K562 (cell line): ENCODE measurements at regions not wholly inside any gene's neighbourhood (a gene's known extent, or its start where the extent isn't known, plus 50 kb on each side); places are given as distances from the start of the nearest gene placed in this dataset.

Source experiments
- ATAC-seq: fragments of 200-7000 bp; cut with Tn5 transposase; 3 replicates; pipeline ENCODE4 v1.9.1; 2020; ENCODE audit warnings: moderate library complexity
- BruUV-seq: library from RNA; stranded (reverse); fragments of 400-500 nt; replicated peaks from 2 replicates; lab custom pipeline; 2021; lab: Mats Ljungman, UMichigan
- CTCF ChIA-PET: fragments of 300-600 bp; formaldehyde crosslinking; extraction: SDS; loops from one replicate; lab custom pipeline; 2021; ENCODE audit warnings: low intra/inter-chr PET ratio; lab: Yijun Ruan, JAX
- POLR2A ChIA-PET: fragments of 300-600, 350-650 bp; sonication (Branson Sonifier 250); formaldehyde crosslinking; extraction: SDS; loops from one replicate; lab custom pipeline; 2021; ENCODE audit warnings: antibody characterized with exemption, inconsistent platforms; lab: Yijun Ruan, JAX
- DNase-seq, 4 experiments: peaks; one replicate each; pipeline versions ENCODE4 v3.0.0 to v3.0.0-alpha.2; 2011 to 2018; ENCODE audit warnings: low spot score in 3 of 4, mixed read lengths in 3 of 4; ENCODE audit errors: extremely low read depth in 1 of 4
- FAIRE-seq: peaks from 2 replicates; lab custom pipeline; 2011; peaks lifted over from hg19 to GRCh38; lab: Jason Lieb, UNC
- H2AFZ ChIP-seq: 2 replicates; pipeline ENCODE4 v1.6.0; 2011; ENCODE audit warnings: low read depth, low read length, control low read depth, inconsistent platforms
- H3K27ac ChIP-seq: fragments of 200-600 bp; 3 replicates; pipeline ENCODE4 v1.8.0; 2011; ENCODE audit warnings: low read depth, mild to moderate bottlenecking, control low read depth, inconsistent platforms, low read length, moderate library complexity, mixed read lengths; ENCODE audit errors: extremely low read depth
- H3K27me3 ChIP-seq, 2 experiments: fragments of 300-600 bp in 1 of 2; 2 replicates in 1 of 2; 3 replicates in 1 of 2; pipeline versions ENCODE4 v1.6.0 to v1.8.0; 2011; ENCODE audit warnings: inconsistent platforms in 2 of 2, low read length in 2 of 2, mild to moderate bottlenecking in 1 of 2, mixed read lengths in 1 of 2, moderate library complexity in 1 of 2; ENCODE audit not compliant: control insufficient read depth in 2 of 2, insufficient read depth in 2 of 2
- H3K36me3 ChIP-seq: fragments of 300-600 bp; 3 replicates; pipeline ENCODE4 v1.8.0; 2011; ENCODE audit warnings: mild to moderate bottlenecking, low read length, inconsistent platforms; ENCODE audit not compliant: control insufficient read depth, insufficient read depth
- H3K4me1 ChIP-seq, 2 experiments: fragments of 200-600 bp in 1 of 2; replicated peaks in 1 of 2; 2 replicates in 1 of 2; 3 replicates in 1 of 2; pipeline versions ENCODE4 v1.5.1 to v1.8.0; 2011; ENCODE audit warnings: inconsistent platforms in 2 of 2, low read length in 2 of 2, mild to moderate bottlenecking in 1 of 2, mixed read lengths in 1 of 2, moderate library complexity in 1 of 2; ENCODE audit not compliant: control insufficient read depth in 2 of 2, insufficient read depth in 2 of 2
- H3K4me2 ChIP-seq: 2 replicates; pipeline ENCODE4 v1.6.1; 2011; ENCODE audit warnings: low read length, control low read depth, inconsistent platforms, mixed read lengths; ENCODE audit not compliant: insufficient read depth
- H3K4me3 ChIP-seq: fragments of 200-600 bp; sonication (generic), shearing (Covaris generic); 2 replicates; pipeline ENCODE4 v1.5.1; 2016; ENCODE audit warnings: control low read depth, inconsistent platforms
- H3K79me2 ChIP-seq: fragments of 200-600 bp; 3 replicates; pipeline ENCODE4 v1.8.0; 2011; ENCODE audit warnings: low read length, inconsistent platforms; ENCODE audit not compliant: control insufficient read depth, insufficient read depth
- H3K9ac ChIP-seq, 2 experiments: 2 replicates each; pipeline versions ENCODE4 v1.6.0 to v1.6.1; 2011; ENCODE audit warnings: low read depth in 2 of 2, low read length in 2 of 2, control low read depth in 1 of 2, inconsistent platforms in 1 of 2, mild to moderate bottlenecking in 1 of 2, mixed read lengths in 1 of 2; ENCODE audit not compliant: insufficient read depth in 1 of 2
- H3K9me1 ChIP-seq: one replicate; pipeline ENCODE4 v1.6.0; 2011; ENCODE audit warnings: inconsistent platforms, mild to moderate bottlenecking, low read length, moderate library complexity; ENCODE audit not compliant: control insufficient read depth, insufficient read depth
- H3K9me3 ChIP-seq: replicated peaks from 2 replicates; pipeline ENCODE4 v1.5.1; 2011; ENCODE audit warnings: low read depth, low read length, inconsistent platforms; ENCODE audit not compliant: control insufficient read depth, insufficient read depth
- H4K20me1 ChIP-seq: replicated peaks from 2 replicates; pipeline ENCODE4 v1.6.1; 2011; ENCODE audit warnings: low read length, inconsistent platforms, mixed read lengths; ENCODE audit not compliant: control insufficient read depth, insufficient read depth
- BRD4 ChIP-seq: fragments of 200-600 bp; sonication (generic); IDR thresholded peaks from 2 replicates; pipeline ENCODE4 v1.6.1; 2017; ENCODE audit warnings: inconsistent platforms
- CBX5 ChIP-seq: IDR thresholded peaks from 2 replicates; pipeline ENCODE4 v1.6.1; 2014; ENCODE audit warnings: low read depth, borderline replicate concordance
- HDAC2 ChIP-seq: fragments of 450-650 bp; IDR thresholded peaks from 2 replicates; pipeline ENCODE4 v1.6.1; 2016; ENCODE audit warnings: mild to moderate bottlenecking
- RFX1 ChIP-seq: fragments of 450-650 bp; IDR thresholded peaks from 2 replicates; pipeline ENCODE4 v1.6.1; 2016; ENCODE audit warnings: mild to moderate bottlenecking, moderate library complexity
- SMAD1 ChIP-seq: fragments of 150-350 bp; IDR thresholded peaks from 2 replicates; pipeline ENCODE4 v1.6.1; 2014; ENCODE audit warnings: low read length, low read depth; ENCODE audit not compliant: partially characterized antibody
- SMAD4 ChIP-seq: fragments of 250-450 bp; sonication (Bioruptor Pico); conservative IDR thresholded peaks from 2 replicates; pipeline ENCODE4 v1.8.0; 2021; ENCODE audit warnings: inconsistent platforms, mild to moderate bottlenecking, moderate library complexity
- SNRNP70 ChIP-seq: fragments of 200-400 bp; formaldehyde crosslinking; optimal IDR thresholded peaks from 2 replicates; pipeline ENCODE3; 2017; ENCODE audit warnings: low read depth, low read length
- ZNF764 ChIP-seq: fragments of 250-450 bp; sonication (Bioruptor Pico); IDR thresholded peaks from 2 replicates; pipeline ENCODE4 v1.4.0; 2020; ENCODE audit warnings: low read depth, mild to moderate bottlenecking, moderate library complexity
- WGBS: fragments of 100-300 bp; shearing (Covaris generic); methylation state at CpG from one replicate; pipeline ENCODE4 v1.1.6; 2016; ENCODE audit warnings: low coverage, mixed read lengths; ENCODE audit not compliant: insufficient coverage; ENCODE audit errors: missing lambda C conversion rate; 5-methylcytosine and 5-hydroxymethylcytosine counted together
- in situ Hi-C: fragments of 300-500 bp; cut with MboI; formaldehyde crosslinking; loops from 4 replicates; pipeline ENCODE4 v1.15.0; 2018; ENCODE audit warnings: inconsistent platforms, mixed read lengths
- intact Hi-C: fragments of 100-400 bp; cut with micrococcal nuclease; formaldehyde crosslinking; loops from 2 replicates; pipeline ENCODE4 v1.14.2; 2022

- Histone ChIP-seq H3K79me2 (no peaks in the 10 kb centered on the region), H3K4me3 (no peak overlapping the region), H3K27me3 (no peaks in the 10 kb centered on the region; a peak in 2 of 5 replicates), H2AFZ (no peak overlapping the region), H3K4me2 (no peak overlapping the region), H3K27ac (no peak overlapping the region), H3K9ac (no peak overlapping the region), H3K9me1 (no peaks in the 10 kb centered on the region), H3K36me3 (no peaks in the 10 kb centered on the region), H4K20me1 (no peaks in the 10 kb centered on the region), H3K9me3 (no peaks in the 10 kb centered on the region), H3K4me1 (no peaks in the 10 kb centered on the region; a peak in 1 of 5 replicates)
- TF ChIP-seq BRD4 (no peak), SMAD1 (no peak), SMAD4 (CRISPR knock-in tag) (no peak), CBX5 (no peak), SNRNP70 (no peak), HDAC2 (no peak), RFX1 (no peak), ZNF764 (CRISPR knock-in tag) (no peak)
- DNase-seq: no peak
- intact Hi-C loops: no loop called here
- CTCF ChIA-PET: no interaction called here
- no peak for FAIRE-seq
- ATAC-seq: no peak
- WGBS: 2% methylated on average over 4 of the region's 4 CpGs
- POLR2A ChIA-PET: interaction anchor here (1.0 kb wide), 1 partner anchor 9 kb away, joined by 3 read pairs; no protein-coding TSS in a partner anchor
- in situ Hi-C loops: no loop called here
- no TSS peak for BruUV-seq
Observed at GRCh38 chr16:54806881-54807360, 123.7 kb upstream of the IRX5 start.
